ENCODE measurements at regions not wholly inside any gene's neighbourhood (a gene's known extent, or its start where the extent isn't known, plus 50 kb on each side); places are given as distances from the start of the nearest gene placed in this dataset.

GRCh38 chr16:50988441-50988840 is 162.6 kb downstream of the SALL1 start:
- Histone ChIP-seq H3K27me3 (ENCODE audit: insufficient read depth) (no peaks in the 10 kb centered on the region), H3K9ac (no peak overlapping the region), H4K20me1 (ENCODE audit: insufficient read depth) (no peaks in the 10 kb centered on the region), H3F3A (replicated peaks; ENCODE audit: insufficient read depth) (no peaks in the 10 kb centered on the region), H3K27ac (ENCODE audit: low read depth in 2 of 2, low read length in 1 of 2) (no peak overlapping the region), H3K9me3 (no peaks in the 10 kb centered on the region), H3K4me3 (ENCODE audit: low read depth in 2 of 2, low read length in 1 of 2) (no peak overlapping the region), H3K9me2 (no peaks in the 10 kb centered on the region), H3K36me3 (replicated peaks in 1 of 2; ENCODE audit: control insufficient read depth in 1 of 2, insufficient read depth in 2 of 2, low read length in 1 of 2) (no peaks in the 10 kb centered on the region), H3K4me2 (no peak overlapping the region), H3K4me1 (ENCODE audit: control insufficient read depth in 1 of 2, insufficient read depth in 2 of 2, low read depth in 1 of 2, low read length in 1 of 2) (no peaks in the 10 kb centered on the region), H2AFZ (ENCODE audit: low read depth) (no peak overlapping the region), H3K79me2 (ENCODE audit: insufficient read depth) (no peaks in the 10 kb centered on the region)
- ChIA-PET CTCF (no interaction called here), POLR2A (no interaction called here)
- no peak for DNase-seq
- WGBS (ENCODE audit: low lambda C conversion rate): 23% methylated on average over 3 of the region's 3 CpGs
- TF ChIP-seq EP300 (IDR thresholded peaks at IDR 0.05; ENCODE audit: borderline replicate concordance in 1 of 2, low read depth in 1 of 2, low read length in 1 of 2): no peak
- no peak for TF ChIP-seq TEAD4 (IDR thresholded peaks at IDR 0.05; ENCODE audit: borderline replicate concordance, insufficient read depth)
- no peak for TF ChIP-seq NRF1 (IDR thresholded peaks at IDR 0.05; ENCODE audit: low read depth, low read length)
- TF ChIP-seq ELF1 (IDR thresholded peaks at IDR 0.05): no peak

GRCh38 chr16:50986453-50986852 is 164.6 kb downstream of the SALL1 start:
- no peak for DNase-seq
- ChIA-PET POLR2A (no interaction called here), CTCF (no interaction called here)
- no peaks in the 10 kb centered on the region for H3K79me2 ChIP-seq (ENCODE audit: insufficient read depth)
- H3K9me3 ChIP-seq: no peaks in the 10 kb centered on the region
- no peaks in the 10 kb centered on the region for H3K27me3 ChIP-seq (ENCODE audit: insufficient read depth)
- H3F3A ChIP-seq (replicated peaks; ENCODE audit: insufficient read depth): no peaks in the 10 kb centered on the region
- WGBS (ENCODE audit: low lambda C conversion rate): 18% methylated on average over 5 of the region's 5 CpGs
- H3K36me3 ChIP-seq (replicated peaks in 1 of 2; ENCODE audit: control insufficient read depth in 1 of 2, insufficient read depth in 2 of 2, low read length in 1 of 2): no peaks in the 10 kb centered on the region
- H3K4me3 ChIP-seq (ENCODE audit: low read depth in 2 of 2, low read length in 1 of 2): no peak overlapping the region
- no peak overlapping the region for H3K9ac ChIP-seq
- H3K9me2 ChIP-seq: no peaks in the 10 kb centered on the region
- no peaks in the 10 kb centered on the region for H3K4me1 ChIP-seq (ENCODE audit: control insufficient read depth in 1 of 2, insufficient read depth in 2 of 2, low read depth in 1 of 2, low read length in 1 of 2)
- no peak overlapping the region for H3K27ac ChIP-seq (ENCODE audit: low read depth in 2 of 2, low read length in 1 of 2)
- H2AFZ ChIP-seq (ENCODE audit: low read depth): no peak overlapping the region
- no peak for TF ChIP-seq SIN3A (IDR thresholded peaks at IDR 0.05; ENCODE audit: borderline replicate concordance, low read depth, low read length)
- no peak for TF ChIP-seq EZH2phosphoT487 (IDR thresholded peaks at IDR 0.05; ENCODE audit: borderline replicate concordance, low read depth)
- TF ChIP-seq TCF12 (IDR thresholded peaks at IDR 0.05): no peak
- no peak for TF ChIP-seq GATA2 (CRISPR knock-in tag; IDR thresholded peaks at IDR 0.05)
- TF ChIP-seq ZBTB33 (IDR thresholded peaks at IDR 0.05; ENCODE audit: borderline replicate concordance, low read depth): no peak
- no peak for TF ChIP-seq TEAD4 (IDR thresholded peaks at IDR 0.05; ENCODE audit: borderline replicate concordance, insufficient read depth)
- H3K4me2 ChIP-seq: no peak overlapping the region
- no peaks in the 10 kb centered on the region for H4K20me1 ChIP-seq (ENCODE audit: insufficient read depth)

DNA sequence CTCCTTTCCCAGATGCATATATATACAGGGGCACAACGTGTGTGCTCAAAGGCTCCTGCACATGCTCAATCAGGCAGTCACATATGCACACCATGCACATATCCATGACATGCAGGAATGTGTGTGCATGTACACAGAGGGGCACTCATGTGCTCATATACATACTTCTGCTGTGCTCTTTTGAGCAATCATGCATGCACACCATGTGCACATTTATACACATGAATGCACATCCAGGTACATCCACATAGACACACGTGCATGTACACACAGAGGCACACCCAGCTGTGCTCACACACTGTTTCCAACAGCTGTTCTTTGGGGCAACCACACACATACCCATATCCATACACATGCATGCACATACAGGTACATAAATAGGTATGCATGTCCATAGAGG is 165.3 kb downstream of the SALL1 start:
- 17% methylated on average over 2 of the region's 2 CpGs for WGBS (ENCODE audit: low lambda C conversion rate)
- no peaks in the 10 kb centered on the region for H3K79me2 ChIP-seq (ENCODE audit: insufficient read depth)
- no peaks in the 10 kb centered on the region for H3K9me3 ChIP-seq
- H4K20me1 ChIP-seq (ENCODE audit: insufficient read depth): no peaks in the 10 kb centered on the region
- H3F3A ChIP-seq (replicated peaks; ENCODE audit: insufficient read depth): no peaks in the 10 kb centered on the region
- no peak overlapping the region for H2AFZ ChIP-seq (ENCODE audit: low read depth)
- H3K9ac ChIP-seq: no peak overlapping the region
- H3K36me3 ChIP-seq (replicated peaks in 1 of 2; ENCODE audit: control insufficient read depth in 1 of 2, insufficient read depth in 2 of 2, low read length in 1 of 2): no peaks in the 10 kb centered on the region
- H3K4me2 ChIP-seq: no peak overlapping the region
- H3K9me2 ChIP-seq: no peaks in the 10 kb centered on the region
- DNase-seq: no peak
- ChIA-PET CTCF (no interaction called here), POLR2A (no interaction called here)
- H3K4me3 ChIP-seq (ENCODE audit: low read depth in 2 of 2, low read length in 1 of 2): no peak overlapping the region
- no peak overlapping the region for H3K27ac ChIP-seq (ENCODE audit: low read depth in 2 of 2, low read length in 1 of 2)
- no peaks in the 10 kb centered on the region for H3K27me3 ChIP-seq (ENCODE audit: insufficient read depth)
- TF ChIP-seq IRF3 (IDR thresholded peaks at IDR 0.05; ENCODE audit: low read depth, low read length) (no peak), MXI1 (IDR thresholded peaks at IDR 0.05; ENCODE audit: low read depth, low read length) (no peak), NRF1 (IDR thresholded peaks at IDR 0.05; ENCODE audit: low read depth, low read length) (no peak), TAF1 (IDR thresholded peaks at IDR 0.05; ENCODE audit: borderline replicate concordance, low read depth, low read length) (no peak), FOXM1 (IDR thresholded peaks at IDR 0.05; ENCODE audit: low read depth) (no peak), EZH2phosphoT487 (IDR thresholded peaks at IDR 0.05; ENCODE audit: borderline replicate concordance, low read depth) (no peak), ELF1 (IDR thresholded peaks at IDR 0.05) (no peak), FOXJ3 (CRISPR knock-in tag; IDR thresholded peaks at IDR 0.05) (no peak)
- H3K4me1 ChIP-seq (ENCODE audit: control insufficient read depth in 1 of 2, insufficient read depth in 2 of 2, low read depth in 1 of 2, low read length in 1 of 2): no peaks in the 10 kb centered on the region

Measured in SK-N-SH (cell line).